ENCODE measurements at regions not wholly inside any gene's neighbourhood (a gene's known extent, or its start where the extent isn't known, plus 50 kb on each side); places are given as distances from the start of the nearest gene placed in this dataset.

- TF ChIP-seq, protein P1, sequence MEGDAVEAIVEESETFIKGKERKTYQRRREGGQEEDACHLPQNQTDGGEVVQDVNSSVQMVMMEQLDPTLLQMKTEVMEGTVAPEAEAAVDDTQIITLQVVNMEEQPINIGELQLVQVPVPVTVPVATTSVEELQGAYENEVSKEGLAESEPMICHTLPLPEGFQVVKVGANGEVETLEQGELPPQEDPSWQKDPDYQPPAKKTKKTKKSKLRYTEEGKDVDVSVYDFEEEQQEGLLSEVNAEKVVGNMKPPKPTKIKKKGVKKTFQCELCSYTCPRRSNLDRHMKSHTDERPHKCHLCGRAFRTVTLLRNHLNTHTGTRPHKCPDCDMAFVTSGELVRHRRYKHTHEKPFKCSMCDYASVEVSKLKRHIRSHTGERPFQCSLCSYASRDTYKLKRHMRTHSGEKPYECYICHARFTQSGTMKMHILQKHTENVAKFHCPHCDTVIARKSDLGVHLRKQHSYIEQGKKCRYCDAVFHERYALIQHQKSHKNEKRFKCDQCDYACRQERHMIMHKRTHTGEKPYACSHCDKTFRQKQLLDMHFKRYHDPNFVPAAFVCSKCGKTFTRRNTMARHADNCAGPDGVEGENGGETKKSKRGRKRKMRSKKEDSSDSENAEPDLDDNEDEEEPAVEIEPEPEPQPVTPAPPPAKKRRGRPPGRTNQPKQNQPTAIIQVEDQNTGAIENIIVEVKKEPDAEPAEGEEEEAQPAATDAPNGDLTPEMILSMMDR (IDR thresholded peaks at IDR 0.05; ENCODE audit: low read depth, low read length, missing control alignments) = no peak
- in situ Hi-C loops (cut with HindIII; ENCODE audit: low sequenced_read_pairs) = no loop called here
- no peak overlapping the region for H3K4me3 ChIP-seq (ENCODE audit: low read depth, low read length)
- no peak for DNase-seq (ENCODE audit: low read depth)
Observed at GRCh38 chr2:161020437-161020836, 139.8 kb upstream of the TANK start.

GRCh38 chr2:161028581-161028980 is 131.6 kb upstream of the TANK start:
- in situ Hi-C loops (cut with HindIII; ENCODE audit: low sequenced_read_pairs) = no loop called here
- TF ChIP-seq, protein P1 (IDR thresholded peaks at IDR 0.05; ENCODE audit: low read depth, low read length, missing control alignments) = no peak
- H3K4me3 ChIP-seq (ENCODE audit: low read depth, low read length) = no peak overlapping the region
- DNase-seq (ENCODE audit: low read depth) = no peak

- in situ Hi-C loops (cut with HindIII; ENCODE audit: low sequenced_read_pairs) = no loop called here
- TF ChIP-seq, protein P1 (IDR thresholded peaks at IDR 0.05; ENCODE audit: low read depth, low read length, missing control alignments) = no peak
- DNase-seq (ENCODE audit: low read depth) = no peak
- no peak overlapping the region for H3K4me3 ChIP-seq (ENCODE audit: low read depth, low read length)
Observed at GRCh38 chr2:161029321-161029720, 130.9 kb upstream of the TANK start.

DNA sequence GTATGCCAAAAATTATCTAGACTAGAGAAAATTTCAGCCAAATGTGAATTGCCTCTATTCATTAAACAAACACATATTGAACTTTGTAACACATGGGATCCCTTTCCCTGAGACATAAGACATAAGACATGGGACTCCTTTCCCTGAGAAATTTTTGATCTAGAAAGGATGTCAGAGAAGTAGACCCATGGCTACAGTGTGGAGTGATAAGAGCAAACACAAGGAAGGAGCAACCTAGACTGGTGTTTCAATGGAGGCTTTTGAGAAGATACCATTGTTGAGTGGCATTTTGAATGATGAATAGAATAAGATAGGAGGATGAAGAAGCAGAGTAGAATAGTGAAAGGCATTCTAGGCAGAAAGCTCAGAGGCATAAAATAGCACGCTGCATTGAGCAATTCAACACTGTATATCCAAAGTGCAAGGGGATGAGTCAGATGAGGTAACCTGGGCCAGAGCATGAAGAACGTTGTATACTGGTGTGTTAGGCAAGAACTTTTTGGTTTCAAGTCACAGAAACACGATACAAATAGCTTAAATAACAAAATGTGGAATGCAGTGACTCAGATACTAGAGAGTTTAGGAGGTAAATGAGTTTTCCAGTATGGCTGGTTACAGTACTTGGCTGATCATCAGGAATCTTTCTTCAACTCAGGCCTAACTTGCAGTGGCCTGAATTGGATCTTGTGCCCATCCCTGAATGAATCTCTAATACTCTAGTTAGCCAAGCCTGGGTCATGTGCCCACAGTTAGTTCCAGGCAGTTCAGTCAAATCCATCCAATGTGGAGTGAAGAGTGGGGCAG is 129.8 kb upstream of the TANK start:
- in situ Hi-C loops (cut with HindIII; ENCODE audit: low sequenced_read_pairs) = no loop called here
- peak; percentile 97 for DNase-seq (ENCODE audit: low read depth)
- no peak overlapping the region for H3K4me3 ChIP-seq (ENCODE audit: low read depth, low read length)
- TF ChIP-seq, protein P1 (IDR thresholded peaks at IDR 0.05; ENCODE audit: low read depth, low read length, missing control alignments) = no peak

GRCh38 chr2:161031511-161031910 is 128.7 kb upstream of the TANK start:
- TF ChIP-seq, protein P1 (IDR thresholded peaks at IDR 0.05; ENCODE audit: low read depth, low read length, missing control alignments) = no peak
- no peak for DNase-seq (ENCODE audit: low read depth)
- in situ Hi-C loops (cut with HindIII; ENCODE audit: low sequenced_read_pairs) = no loop called here
- H3K4me3 ChIP-seq (ENCODE audit: low read depth, low read length) = no peak overlapping the region

- no peak for DNase-seq (ENCODE audit: low read depth)
- in situ Hi-C loops (cut with HindIII; ENCODE audit: low sequenced_read_pairs) = no loop called here
Observed at GRCh38 chr2:161032635-161033034, 127.6 kb upstream of the TANK start.

More at GRCh38 chr2:161032635-161033034, 127.6 kb upstream of the TANK start:
- TF ChIP-seq, protein P1 (IDR thresholded peaks at IDR 0.05; ENCODE audit: low read depth, low read length, missing control alignments) = no peak
- H3K4me3 ChIP-seq (ENCODE audit: low read depth, low read length) = no peak overlapping the region

Data from astrocyte of the cerebellum (primary cell).